Breast epithelium (tissue), 4 donors: ENCODE measurements at regions not wholly inside any gene's neighbourhood (a gene's known extent, or its start where the extent isn't known, plus 50 kb on each side); places are given as distances from the start of the nearest gene placed in this dataset.

ENCODE experiments used
- DNase-seq, 2 donors: peaks; one replicate each; pipeline ENCODE4 v3.0.0-alpha.2; 2019; ENCODE audit warnings: low spot score in 2 of 2
- H3K27ac ChIP-seq, 2 donors: fragments of 200-600 bp; sonication (generic) in 1 of 2; one replicate each; pipeline ENCODE4 v1.5.1; 2016 to 2019; ENCODE audit warnings: mild to moderate bottlenecking in 1 of 2
- H3K27me3 ChIP-seq, 2 donors: fragments of 200-600 bp; sonication (generic) in 1 of 2; one replicate each; pipeline versions ENCODE4 v1.5.1 to v1.6.0; 2017 to 2019; ENCODE audit warnings: control low read depth in 1 of 2, mild to moderate bottlenecking in 1 of 2
- H3K36me3 ChIP-seq: fragments of 200-600 bp; one replicate; pipeline ENCODE4 v1.5.1; 2019
- H3K4me1 ChIP-seq, 2 donors: fragments of 200-600 bp; sonication (generic); one replicate each; pipeline ENCODE4 v1.5.1; 2016 to 2019; ENCODE audit warnings: control low read depth in 1 of 2
- H3K4me3 ChIP-seq, 3 donors: fragments of 200-600 bp; sonication (generic); 1 replicate in 2 of 3; 2 replicates in 1 of 3; pipeline ENCODE4 v1.5.1; 2016 to 2019; ENCODE audit warnings: mild to moderate bottlenecking in 3 of 3, moderate library complexity in 2 of 3
- H3K9me3 ChIP-seq, 2 donors: fragments of 200-600 bp; sonication (generic) in 1 of 2; one replicate each; pipeline ENCODE4 v1.5.1; 2016 to 2019; ENCODE audit warnings: control low read depth in 1 of 2
- CTCF ChIP-seq, 3 donors: fragments of 450-650 bp; IDR thresholded peaks; one replicate each; pipeline ENCODE4 v1.5.1; 2016 to 2017; ENCODE audit warnings: antibody characterized with exemption in 3 of 3, mild to moderate bottlenecking in 3 of 3, moderate library complexity in 3 of 3
- POLR2A ChIP-seq: fragments of 450-650 bp; IDR thresholded peaks from one replicate; pipeline ENCODE4 v1.6.1; 2016; ENCODE audit warnings: antibody characterized with exemption, mild to moderate bottlenecking, moderate library complexity
- POLR2AphosphoS5 ChIP-seq, 3 donors: sonication (generic); formaldehyde crosslinking; IDR thresholded peaks; one replicate each; pipeline ENCODE4 v1.6.1; 2017; ENCODE audit warnings: antibody characterized with exemption in 3 of 3
- intact Hi-C: fragments of 100-400 bp; cut with DNase I; formaldehyde crosslinking; loops from one replicate; pipeline ENCODE4 v1.15.1; 2023; ENCODE audit warnings: low total_unique reads

- H3K36me3 ChIP-seq, result no peaks in the 10 kb centered on the region
- DNase-seq, result no peak
- no peak overlapping the region for H3K27ac ChIP-seq
- H3K4me1 ChIP-seq, result no peaks in the 10 kb centered on the region
- intact Hi-C loops, result no loop called here
- no peak overlapping the region for H3K4me3 ChIP-seq
- peaks cover 0 to 6% of the 10 kb centered on the region in 2 donors for H3K27me3 ChIP-seq
- no peak for TF ChIP-seq POLR2A
- TF ChIP-seq CTCF (IDR thresholded peaks at IDR 0.05), result no peak
- no peak for TF ChIP-seq POLR2AphosphoS5 (IDR thresholded peaks at IDR 0.05)
- no peaks in the 10 kb centered on the region for H3K9me3 ChIP-seq
Observed at GRCh38 chr20:59392736-59393135, 92.3 kb downstream of the EDN3 start.

GRCh38 chr20:59393142-59393541 lies 92.7 kb downstream of the EDN3 start:
- intact Hi-C loops, result no loop called here
- no peak overlapping the region for H3K27ac ChIP-seq
- no peaks in the 10 kb centered on the region for H3K36me3 ChIP-seq
- no peak for TF ChIP-seq POLR2A
- no peak for TF ChIP-seq POLR2AphosphoS5 (IDR thresholded peaks at IDR 0.05)
- TF ChIP-seq CTCF (IDR thresholded peaks at IDR 0.05), result no peak
- H3K27me3 ChIP-seq, result peaks cover 0 to 6% of the 10 kb centered on the region in 2 donors
- no peak for DNase-seq
- no peak overlapping the region for H3K4me3 ChIP-seq
- H3K9me3 ChIP-seq, result no peaks in the 10 kb centered on the region
- no peaks in the 10 kb centered on the region for H3K4me1 ChIP-seq

GRCh38 chr20:59395729-59396128 lies 95.3 kb downstream of the EDN3 start:
- Histone ChIP-seq H3K4me3 (no peak overlapping the region), H3K36me3 (no peaks in the 10 kb centered on the region), H3K9me3 (no peaks in the 10 kb centered on the region), H3K27ac (no peak overlapping the region), H3K27me3 (peaks cover 0 to 14% of the 10 kb centered on the region in 2 donors), H3K4me1 (no peaks in the 10 kb centered on the region)
- intact Hi-C loops, result no loop called here
- DNase-seq, result no peak
- no peak for TF ChIP-seq POLR2AphosphoS5 (IDR thresholded peaks at IDR 0.05)
- TF ChIP-seq CTCF (IDR thresholded peaks at IDR 0.05), result no peak
- TF ChIP-seq POLR2A, result no peak

GRCh38 chr20:59398537-59399205 lies 98.3 kb downstream of the EDN3 start:
- H3K27me3 ChIP-seq, result peaks cover 0 to 25% of the 10 kb centered on the region in 2 donors
- no peak overlapping the region for H3K4me3 ChIP-seq
- no peaks in the 10 kb centered on the region for H3K36me3 ChIP-seq
- TF ChIP-seq CTCF (IDR thresholded peaks at IDR 0.05), result no peak
- no peak for TF ChIP-seq POLR2A
- TF ChIP-seq POLR2AphosphoS5 (IDR thresholded peaks at IDR 0.05), result no peak
- H3K27ac ChIP-seq, result no peak overlapping the region
- no peaks in the 10 kb centered on the region for H3K9me3 ChIP-seq
- no peak for DNase-seq
- peaks cover 0 to under 1% of the 10 kb centered on the region in 2 donors for H3K4me1 ChIP-seq
- intact Hi-C loops, result no loop called here

- DNase-seq, result no peak
- Histone ChIP-seq H3K27ac (no peak overlapping the region), H3K9me3 (no peaks in the 10 kb centered on the region), H3K4me1 (peaks cover 0 to 5% of the 10 kb centered on the region in 2 donors), H3K27me3 (peaks cover 0 to 31% of the 10 kb centered on the region in 2 donors), H3K36me3 (no peaks in the 10 kb centered on the region), H3K4me3 (no peak overlapping the region)
- intact Hi-C loops, result loop anchor here (10.0 kb wide), 1 partner anchor 315 kb away; no protein-coding TSS in a partner anchor
- TF ChIP-seq POLR2AphosphoS5 (IDR thresholded peaks at IDR 0.05) (no peak), CTCF (IDR thresholded peaks at IDR 0.05) (no peak), POLR2A (no peak)
Observed at GRCh38 chr20:59399426-59400099, 99.2 kb downstream of the EDN3 start.
